ENCODE measurements at regions not wholly inside any gene's neighbourhood (a gene's known extent, or its start where the extent isn't known, plus 50 kb on each side); places are given as distances from the start of the nearest gene placed in this dataset.

GRCh38 chr11:97290464-97291041 lies 900.7 kb downstream of the JRKL start:
- peaks cover 3% of the 10 kb centered on the region for H3K9me3 Mint-ChIP-seq (ENCODE audit: insufficient read depth)
- H3K4me2 ChIP-seq (replicated peaks; ENCODE audit: low read depth, low read length, poor library complexity, severe bottlenecking), result no peak overlapping the region
- no peaks in the 10 kb centered on the region for H3K9me3 ChIP-seq (ENCODE audit: control extremely low read depth in 1 of 3, control insufficient read depth in 2 of 3, insufficient read depth in 1 of 3, low read length in 2 of 3)
- DNase-seq, result no peak
- H3K4me3 ChIP-seq (ENCODE audit: control extremely low read depth in 1 of 5, extremely low read depth in 1 of 5, insufficient read depth in 1 of 5, low read depth in 2 of 5, low read length in 4 of 5), result no peak overlapping the region
- H3K4me1 ChIP-seq (ENCODE audit: control insufficient read depth in 2 of 2, insufficient read depth in 2 of 2, low read length in 2 of 2), result no peaks in the 10 kb centered on the region
- no peak overlapping the region for H3K27ac Mint-ChIP-seq
- no peaks in the 10 kb centered on the region for H3K79me2 ChIP-seq (ENCODE audit: control insufficient read depth, insufficient read depth, low read length)
- H3K4me1 Mint-ChIP-seq, result no peaks in the 10 kb centered on the region
- H3K4me3 Mint-ChIP-seq, result no peak overlapping the region
- TF ChIP-seq CTCF (IDR thresholded peaks at IDR 0.05), result no peak
- no peak for TF ChIP-seq EZH2 (IDR thresholded peaks at IDR 0.05; ENCODE audit: borderline replicate concordance, insufficient read depth, low read depth, low read length, poor library complexity, severe bottlenecking)
- H3K27me3 ChIP-seq (replicated peaks in 1 of 4; ENCODE audit: control extremely low read depth in 1 of 4, control insufficient read depth in 3 of 4, insufficient read depth in 4 of 4, low read length in 3 of 4), result no peaks in the 10 kb centered on the region
- H2AFZ ChIP-seq (ENCODE audit: insufficient read depth, low read depth, low read length, poor library complexity, severe bottlenecking), result no peak overlapping the region
- WGBS (ENCODE audit: insufficient coverage), result no CpG with 5 or more reads among the region's 3 CpGs
- intact Hi-C loops (cut with micrococcal nuclease), result no loop called here
- ChIA-PET POLR2A (no interaction called here), CTCF (no interaction called here)
- no peak overlapping the region for H3K27ac ChIP-seq (ENCODE audit: low read length in 2 of 2)
- no peaks in the 10 kb centered on the region for H3K36me3 ChIP-seq (replicated peaks in 1 of 2; ENCODE audit: control extremely low read depth in 1 of 2, control insufficient read depth in 1 of 2, extremely low read depth in 1 of 2, insufficient read depth in 2 of 2, low read length in 1 of 2)
- no peak overlapping the region for H3K9ac ChIP-seq (ENCODE audit: low read length)
- no peak for ATAC-seq (ENCODE audit: low read depth)
- no peaks in the 10 kb centered on the region for H4K20me1 ChIP-seq (ENCODE audit: control insufficient read depth, insufficient read depth, low read length, poor library complexity, severe bottlenecking)
- no peaks in the 10 kb centered on the region for H3K27me3 Mint-ChIP-seq

- no peak overlapping the region for H3K4me2 ChIP-seq (replicated peaks; ENCODE audit: low read depth, low read length, poor library complexity, severe bottlenecking)
- H3K36me3 ChIP-seq (replicated peaks in 1 of 2; ENCODE audit: control extremely low read depth in 1 of 2, control insufficient read depth in 1 of 2, extremely low read depth in 1 of 2, insufficient read depth in 2 of 2, low read length in 1 of 2), result no peaks in the 10 kb centered on the region
- H3K79me2 ChIP-seq (ENCODE audit: control insufficient read depth, insufficient read depth, low read length), result no peaks in the 10 kb centered on the region
- ChIA-PET POLR2A (no interaction called here), CTCF (no interaction called here)
- no peak overlapping the region for H3K27ac ChIP-seq (ENCODE audit: low read length in 2 of 2)
- no peaks in the 10 kb centered on the region for H4K20me1 ChIP-seq (ENCODE audit: control insufficient read depth, insufficient read depth, low read length, poor library complexity, severe bottlenecking)
- H2AFZ ChIP-seq (ENCODE audit: insufficient read depth, low read depth, low read length, poor library complexity, severe bottlenecking), result no peak overlapping the region
- Mint-ChIP-seq H3K27me3 (no peaks in the 10 kb centered on the region), H3K4me1 (no peaks in the 10 kb centered on the region), H3K4me3 (no peak overlapping the region), H3K27ac (no peak overlapping the region), H3K9me3 (ENCODE audit: insufficient read depth) (peaks cover 3% of the 10 kb centered on the region)
- no peak overlapping the region for H3K4me3 ChIP-seq (ENCODE audit: control extremely low read depth in 1 of 5, extremely low read depth in 1 of 5, insufficient read depth in 1 of 5, low read depth in 2 of 5, low read length in 4 of 5)
- H3K27me3 ChIP-seq (replicated peaks in 1 of 4; ENCODE audit: control extremely low read depth in 1 of 4, control insufficient read depth in 3 of 4, insufficient read depth in 4 of 4, low read length in 3 of 4), result no peaks in the 10 kb centered on the region
- no peak for TF ChIP-seq EZH2 (IDR thresholded peaks at IDR 0.05; ENCODE audit: borderline replicate concordance, insufficient read depth, low read depth, low read length, poor library complexity, severe bottlenecking)
- TF ChIP-seq CTCF (IDR thresholded peaks at IDR 0.05), result no peak
- intact Hi-C loops (cut with micrococcal nuclease), result no loop called here
- H3K4me1 ChIP-seq (ENCODE audit: control insufficient read depth in 2 of 2, insufficient read depth in 2 of 2, low read length in 2 of 2), result no peaks in the 10 kb centered on the region
- no peaks in the 10 kb centered on the region for H3K9me3 ChIP-seq (ENCODE audit: control extremely low read depth in 1 of 3, control insufficient read depth in 2 of 3, insufficient read depth in 1 of 3, low read length in 2 of 3)
- no peak for DNase-seq
- no CpG with 5 or more reads among the region's 5 CpGs for WGBS (ENCODE audit: insufficient coverage)
- ATAC-seq (ENCODE audit: low read depth), result no peak
- H3K9ac ChIP-seq (ENCODE audit: low read length), result no peak overlapping the region
These were observed 906.5 kb downstream of the JRKL start for GRCh38 chr11:97296301-97296700.
